ENCODE measurements at regions not wholly inside any gene's neighbourhood (a gene's known extent, or its start where the extent isn't known, plus 50 kb on each side); places are given as distances from the start of the nearest gene placed in this dataset.

DNA sequence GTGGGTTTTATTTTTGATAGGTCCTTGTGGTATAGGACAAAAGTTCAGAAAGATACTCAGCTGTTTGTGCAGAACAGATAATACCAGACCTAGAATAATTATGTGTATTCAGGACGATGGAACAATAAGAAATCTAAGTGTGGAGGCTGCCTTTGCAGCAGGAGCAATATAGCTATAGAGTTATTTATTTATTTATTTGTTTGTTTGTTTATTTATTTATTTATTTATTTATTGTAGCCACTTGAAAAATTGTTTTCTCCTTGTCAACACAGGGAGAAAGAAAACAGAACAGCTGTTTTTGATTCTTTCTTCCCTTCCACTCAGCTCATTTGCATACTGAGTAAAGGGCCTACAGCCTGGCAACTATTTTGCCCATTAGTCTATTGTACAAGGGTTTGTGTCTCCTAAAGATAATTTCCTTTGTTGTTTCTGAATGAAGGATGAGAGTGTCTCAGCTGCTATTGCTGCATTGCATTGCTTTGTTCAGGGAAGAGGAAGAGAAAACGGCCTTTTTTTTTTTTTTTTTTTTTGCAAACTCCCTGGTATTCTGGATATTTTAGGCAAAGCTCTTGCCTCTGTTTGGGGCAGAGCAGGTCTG lies 56.0 kb upstream of the ESX1 start:
- Histone ChIP-seq H3K9ac (ENCODE audit: low read length) (no peak overlapping the region), H3K27me3 (ENCODE audit: insufficient read depth, low read length) (no peaks in the 10 kb centered on the region), H3K4me3 (ENCODE audit: insufficient read depth, low read depth, low read length) (peak overlapping the region; percentile 39), H3K27ac (ENCODE audit: low read depth, low read length) (no peak overlapping the region), H3K9me3 (ENCODE audit: insufficient read depth, low read depth, low read length) (no peaks in the 10 kb centered on the region), H2AFZ (ENCODE audit: low read depth, low read length) (no peak overlapping the region), H4K20me1 (ENCODE audit: insufficient read depth, low read length) (no peaks in the 10 kb centered on the region), H3K79me2 (ENCODE audit: insufficient read depth, low read length) (no peaks in the 10 kb centered on the region), H3K4me2 (ENCODE audit: low read length) (peak overlapping the region; percentile 84), H3K36me3 (ENCODE audit: insufficient read depth, low read length) (no peaks in the 10 kb centered on the region), H3K4me1 (ENCODE audit: insufficient read depth, low read length) (peaks cover 5% of the 10 kb centered on the region)
- H3K27ac Mint-ChIP-seq (ENCODE audit: unreplicated experiment): no peak overlapping the region
- H3K36me3 Mint-ChIP-seq (ENCODE audit: low read depth, unreplicated experiment): no peaks in the 10 kb centered on the region
- FAIRE-seq (no peak), DNase-seq (ENCODE audit: low read depth) (no peak)
- TF ChIP-seq, protein P1, sequence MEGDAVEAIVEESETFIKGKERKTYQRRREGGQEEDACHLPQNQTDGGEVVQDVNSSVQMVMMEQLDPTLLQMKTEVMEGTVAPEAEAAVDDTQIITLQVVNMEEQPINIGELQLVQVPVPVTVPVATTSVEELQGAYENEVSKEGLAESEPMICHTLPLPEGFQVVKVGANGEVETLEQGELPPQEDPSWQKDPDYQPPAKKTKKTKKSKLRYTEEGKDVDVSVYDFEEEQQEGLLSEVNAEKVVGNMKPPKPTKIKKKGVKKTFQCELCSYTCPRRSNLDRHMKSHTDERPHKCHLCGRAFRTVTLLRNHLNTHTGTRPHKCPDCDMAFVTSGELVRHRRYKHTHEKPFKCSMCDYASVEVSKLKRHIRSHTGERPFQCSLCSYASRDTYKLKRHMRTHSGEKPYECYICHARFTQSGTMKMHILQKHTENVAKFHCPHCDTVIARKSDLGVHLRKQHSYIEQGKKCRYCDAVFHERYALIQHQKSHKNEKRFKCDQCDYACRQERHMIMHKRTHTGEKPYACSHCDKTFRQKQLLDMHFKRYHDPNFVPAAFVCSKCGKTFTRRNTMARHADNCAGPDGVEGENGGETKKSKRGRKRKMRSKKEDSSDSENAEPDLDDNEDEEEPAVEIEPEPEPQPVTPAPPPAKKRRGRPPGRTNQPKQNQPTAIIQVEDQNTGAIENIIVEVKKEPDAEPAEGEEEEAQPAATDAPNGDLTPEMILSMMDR (IDR thresholded peaks at IDR 0.05; ENCODE audit: insufficient read depth, low read depth, low read length): no peak
- TF ChIP-seq EZH2 (IDR thresholded peaks at IDR 0.05; ENCODE audit: insufficient read depth, low read length): no peak
- no peaks in the 10 kb centered on the region for H3K27me3 Mint-ChIP-seq (ENCODE audit: low read depth, unreplicated experiment)
- no peak overlapping the region for H3K4me3 Mint-ChIP-seq (ENCODE audit: unreplicated experiment)
- H3K9me3 Mint-ChIP-seq (ENCODE audit: unreplicated experiment): no peaks in the 10 kb centered on the region
- H3K4me1 Mint-ChIP-seq (ENCODE audit: low read depth, unreplicated experiment): peaks cover 16% of the 10 kb centered on the region

DNA sequence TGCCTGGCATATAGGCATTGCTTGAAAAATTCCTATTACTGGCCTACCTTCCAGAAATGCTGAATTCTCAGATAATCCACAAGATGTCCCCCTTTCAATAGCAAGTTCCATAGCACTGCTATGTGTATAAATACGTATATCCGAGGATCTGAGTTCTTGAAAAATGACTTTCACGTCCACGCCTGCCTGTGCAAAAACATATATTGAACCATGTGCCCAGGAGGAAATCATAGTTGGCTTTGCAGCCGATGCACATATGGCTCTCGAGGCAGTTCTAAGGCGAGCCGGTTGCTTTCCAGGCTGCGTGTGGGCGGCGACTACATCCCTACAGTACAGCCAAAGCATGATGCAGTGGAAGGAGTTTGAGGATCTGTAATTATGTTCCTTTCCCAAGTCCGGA lies 55.4 kb upstream of the ESX1 start:
- FAIRE-seq (peak; percentile 72), DNase-seq (ENCODE audit: low read depth) (peak; percentile 14)
- TF ChIP-seq, protein P1 (IDR thresholded peaks at IDR 0.05; ENCODE audit: insufficient read depth, low read depth, low read length): peak; percentile 46
- no peak for TF ChIP-seq EZH2 (IDR thresholded peaks at IDR 0.05; ENCODE audit: insufficient read depth, low read length)
- no peaks in the 10 kb centered on the region for H3K79me2 ChIP-seq (ENCODE audit: insufficient read depth, low read length)
- H4K20me1 ChIP-seq (ENCODE audit: insufficient read depth, low read length): no peaks in the 10 kb centered on the region
- no peak overlapping the region for H3K27ac ChIP-seq (ENCODE audit: low read depth, low read length)
- H3K36me3 Mint-ChIP-seq (ENCODE audit: low read depth, unreplicated experiment): no peaks in the 10 kb centered on the region
- H3K4me1 ChIP-seq (ENCODE audit: insufficient read depth, low read length): no peaks in the 10 kb centered on the region
- peak overlapping the region; percentile 39 for H3K4me3 ChIP-seq (ENCODE audit: insufficient read depth, low read depth, low read length)
- no peaks in the 10 kb centered on the region for H3K9me3 Mint-ChIP-seq (ENCODE audit: unreplicated experiment)
- H3K27me3 ChIP-seq (ENCODE audit: insufficient read depth, low read length): no peaks in the 10 kb centered on the region
- no peak overlapping the region for H3K4me3 Mint-ChIP-seq (ENCODE audit: unreplicated experiment)
- H3K9me3 ChIP-seq (ENCODE audit: insufficient read depth, low read depth, low read length): no peaks in the 10 kb centered on the region
- no peak overlapping the region for H3K9ac ChIP-seq (ENCODE audit: low read length)
- H2AFZ ChIP-seq (ENCODE audit: low read depth, low read length): peak overlapping the region; percentile 71
- peaks cover 11% of the 10 kb centered on the region for H3K4me1 Mint-ChIP-seq (ENCODE audit: low read depth, unreplicated experiment)
- peak overlapping the region; percentile 84 for H3K4me2 ChIP-seq (ENCODE audit: low read length)
- no peak overlapping the region for H3K27ac Mint-ChIP-seq (ENCODE audit: unreplicated experiment)
- no peaks in the 10 kb centered on the region for H3K27me3 Mint-ChIP-seq (ENCODE audit: low read depth, unreplicated experiment)
- no peaks in the 10 kb centered on the region for H3K36me3 ChIP-seq (ENCODE audit: insufficient read depth, low read length)

DNA sequence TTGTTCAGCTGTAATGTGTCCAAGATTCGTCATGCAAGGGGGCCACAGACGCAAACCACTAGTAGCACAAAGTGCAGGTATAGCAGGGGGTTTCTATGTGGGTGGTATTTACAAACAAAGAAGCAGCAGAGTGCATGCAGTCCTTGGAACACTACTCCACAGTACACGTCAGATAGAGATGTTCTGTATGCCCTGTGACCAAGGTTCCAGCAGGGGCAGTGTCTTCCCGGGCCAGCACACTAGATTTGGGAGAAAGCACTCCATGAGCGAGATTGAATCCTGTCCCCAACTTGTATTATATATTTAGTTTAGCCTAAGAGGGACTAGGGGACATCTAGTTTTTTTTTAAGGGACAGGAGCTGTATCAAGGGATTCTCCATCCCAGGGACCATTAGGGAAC lies 54.4 kb upstream of the ESX1 start:
- no peak overlapping the region for H3K27ac Mint-ChIP-seq (ENCODE audit: unreplicated experiment)
- no peak overlapping the region for H3K4me3 ChIP-seq (ENCODE audit: insufficient read depth, low read depth, low read length)
- H3K9ac ChIP-seq (ENCODE audit: low read length): no peak overlapping the region
- H3K9me3 Mint-ChIP-seq (ENCODE audit: unreplicated experiment): no peaks in the 10 kb centered on the region
- H3K4me3 Mint-ChIP-seq (ENCODE audit: unreplicated experiment): no peak overlapping the region
- no peak overlapping the region for H3K4me2 ChIP-seq (ENCODE audit: low read length)
- FAIRE-seq (no peak), DNase-seq (ENCODE audit: low read depth) (no peak)
- no peaks in the 10 kb centered on the region for H3K36me3 Mint-ChIP-seq (ENCODE audit: low read depth, unreplicated experiment)
- no peaks in the 10 kb centered on the region for H3K79me2 ChIP-seq (ENCODE audit: insufficient read depth, low read length)
- no peaks in the 10 kb centered on the region for H3K27me3 ChIP-seq (ENCODE audit: insufficient read depth, low read length)
- H3K4me1 Mint-ChIP-seq (ENCODE audit: low read depth, unreplicated experiment): peaks cover 11% of the 10 kb centered on the region
- no peaks in the 10 kb centered on the region for H3K9me3 ChIP-seq (ENCODE audit: insufficient read depth, low read depth, low read length)
- H2AFZ ChIP-seq (ENCODE audit: low read depth, low read length): no peak overlapping the region
- H3K4me1 ChIP-seq (ENCODE audit: insufficient read depth, low read length): no peaks in the 10 kb centered on the region
- TF ChIP-seq EZH2 (IDR thresholded peaks at IDR 0.05; ENCODE audit: insufficient read depth, low read length): no peak
- TF ChIP-seq, protein P1 (IDR thresholded peaks at IDR 0.05; ENCODE audit: insufficient read depth, low read depth, low read length): peak; percentile 21
- H3K27me3 Mint-ChIP-seq (ENCODE audit: low read depth, unreplicated experiment): no peaks in the 10 kb centered on the region
- no peak overlapping the region for H3K27ac ChIP-seq (ENCODE audit: low read depth, low read length)
- H3K36me3 ChIP-seq (ENCODE audit: insufficient read depth, low read length): no peaks in the 10 kb centered on the region
- no peaks in the 10 kb centered on the region for H4K20me1 ChIP-seq (ENCODE audit: insufficient read depth, low read length)
